AG04449 (cell line): ENCODE measurements at regions not wholly inside any gene's neighbourhood (a gene's known extent, or its start where the extent isn't known, plus 50 kb on each side); places are given as distances from the start of the nearest gene placed in this dataset.
A peak's percentile ranks its signal among the peaks of the same experiment; 100 is the strongest.

ENCODE experiments used
- CTCF ChIA-PET: fragments of 350-600 bp; formaldehyde crosslinking; extraction: SDS; loops from one replicate; lab custom pipeline; 2021; ENCODE audit warnings: antibody characterized with exemption; lab: Yijun Ruan, JAX
- POLR2A ChIA-PET: fragments of 400-600, 350-600 bp; formaldehyde crosslinking; extraction: SDS; loops from one replicate; lab custom pipeline; 2020; ENCODE audit warnings: antibody characterized with exemption, inconsistent platforms; lab: Yijun Ruan, JAX
- DNase-seq: peaks from one replicate; pipeline ENCODE4 v3.0.0-alpha.2; 2010; ENCODE audit warnings: low read depth, low spot score
- H3K4me3 ChIP-seq: 2 replicates; pipeline ENCODE4 v1.5.1; 2011; ENCODE audit warnings: low read depth, mild to moderate bottlenecking, control low read depth, low read length
- TF ChIP-seq, protein P1 (sequence below): IDR thresholded peaks from one replicate; pipeline ENCODE4 v1.5.1; 2011; ENCODE audit warnings: mild to moderate bottlenecking, moderate library complexity, low read length, control low read depth, inconsistent platforms; ENCODE audit not compliant: insufficient read depth; ENCODE audit errors: missing control alignments

DNA sequence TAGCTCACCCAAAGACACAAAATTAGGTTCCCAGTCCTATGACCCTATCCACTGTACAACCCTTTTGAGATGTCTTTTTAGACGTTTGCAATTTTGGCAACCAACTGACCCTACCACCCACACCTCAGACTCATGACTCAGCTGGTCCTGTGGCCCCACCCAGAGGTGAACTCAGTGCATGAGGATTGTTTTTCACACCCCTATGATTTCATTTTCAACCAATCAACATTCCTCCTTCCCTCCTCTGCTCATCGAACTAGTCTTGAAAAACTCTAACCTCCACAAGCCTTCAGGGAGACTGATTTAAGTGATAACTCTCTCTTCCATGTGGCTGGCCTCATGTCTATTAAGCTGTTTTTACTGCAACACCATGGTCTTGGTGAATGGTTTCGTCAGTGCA is 350.7 kb downstream of the UQCRFS1 start:
- H3K4me3 ChIP-seq, result no peak overlapping the region
- TF ChIP-seq, protein P1, sequence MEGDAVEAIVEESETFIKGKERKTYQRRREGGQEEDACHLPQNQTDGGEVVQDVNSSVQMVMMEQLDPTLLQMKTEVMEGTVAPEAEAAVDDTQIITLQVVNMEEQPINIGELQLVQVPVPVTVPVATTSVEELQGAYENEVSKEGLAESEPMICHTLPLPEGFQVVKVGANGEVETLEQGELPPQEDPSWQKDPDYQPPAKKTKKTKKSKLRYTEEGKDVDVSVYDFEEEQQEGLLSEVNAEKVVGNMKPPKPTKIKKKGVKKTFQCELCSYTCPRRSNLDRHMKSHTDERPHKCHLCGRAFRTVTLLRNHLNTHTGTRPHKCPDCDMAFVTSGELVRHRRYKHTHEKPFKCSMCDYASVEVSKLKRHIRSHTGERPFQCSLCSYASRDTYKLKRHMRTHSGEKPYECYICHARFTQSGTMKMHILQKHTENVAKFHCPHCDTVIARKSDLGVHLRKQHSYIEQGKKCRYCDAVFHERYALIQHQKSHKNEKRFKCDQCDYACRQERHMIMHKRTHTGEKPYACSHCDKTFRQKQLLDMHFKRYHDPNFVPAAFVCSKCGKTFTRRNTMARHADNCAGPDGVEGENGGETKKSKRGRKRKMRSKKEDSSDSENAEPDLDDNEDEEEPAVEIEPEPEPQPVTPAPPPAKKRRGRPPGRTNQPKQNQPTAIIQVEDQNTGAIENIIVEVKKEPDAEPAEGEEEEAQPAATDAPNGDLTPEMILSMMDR, result no peak
- DNase-seq, result no peak
- ChIA-PET CTCF (interaction anchor here (1.0 to 3.5 kb wide), 2 partner anchors 17 to 401 kb away, joined by 3 to 19 read pairs; no protein-coding TSS in a partner anchor), POLR2A (no interaction called here)

- CTCF ChIA-PET, result interaction anchor here (0.9 kb wide), 1 partner anchor 20 kb away, joined by 4 read pairs; no protein-coding TSS in a partner anchor
- POLR2A ChIA-PET, result no interaction called here
- H3K4me3 ChIP-seq, result no peak overlapping the region
- DNase-seq, result no peak
- TF ChIP-seq, protein P1, result no peak
Observed at GRCh38 chr19:28859811-28860210, 353.1 kb downstream of the UQCRFS1 start.

GRCh38 chr19:28858933-28859332 is 354.0 kb downstream of the UQCRFS1 start:
- POLR2A ChIA-PET, result no interaction called here
- H3K4me3 ChIP-seq, result no peak overlapping the region
- CTCF ChIA-PET, result interaction anchor here (0.9 kb wide), 1 partner anchor 20 kb away, joined by 4 read pairs; no protein-coding TSS in a partner anchor
- TF ChIP-seq, protein P1, result no peak
- DNase-seq, result no peak

GRCh38 chr19:28857967-28858366 is 355.0 kb downstream of the UQCRFS1 start:
- CTCF ChIA-PET, result no interaction called here
- H3K4me3 ChIP-seq, result no peak overlapping the region
- POLR2A ChIA-PET, result no interaction called here
- TF ChIP-seq, protein P1, result no peak
- no peak for DNase-seq

DNA sequence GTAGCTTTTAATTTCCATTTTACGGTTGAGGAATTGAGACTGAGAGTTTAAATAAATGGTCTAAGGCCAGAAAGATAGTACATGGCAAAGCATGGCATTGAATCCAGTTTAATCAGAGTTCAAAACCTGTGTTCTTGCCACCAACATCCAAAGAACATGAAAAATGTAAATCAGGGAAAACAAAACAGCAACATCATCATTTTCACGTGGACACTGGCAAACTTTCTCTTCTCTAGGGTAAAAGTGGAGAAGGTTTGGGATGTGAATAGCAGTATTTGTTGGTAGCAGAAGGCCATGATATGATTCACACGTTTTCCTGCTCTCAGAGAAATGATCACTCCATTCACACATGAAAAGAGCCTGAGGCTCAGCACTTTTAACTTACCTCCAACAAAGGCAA is 357.7 kb downstream of the UQCRFS1 start:
- ChIA-PET CTCF (no interaction called here), POLR2A (no interaction called here)
- DNase-seq, result no peak
- H3K4me3 ChIP-seq, result no peak overlapping the region
- TF ChIP-seq, protein P1, result no peak

- no peak overlapping the region for H3K4me3 ChIP-seq
- ChIA-PET POLR2A (no interaction called here), CTCF (no interaction called here)
- peak; percentile 2 for DNase-seq
- TF ChIP-seq, protein P1, result no peak
Observed at GRCh38 chr19:28847468-28847867, 365.5 kb downstream of the UQCRFS1 start.
